ENCODE measurements at regions not wholly inside any gene's neighbourhood (a gene's known extent, or its start where the extent isn't known, plus 50 kb on each side); places are given as distances from the start of the nearest gene placed in this dataset.

DNA sequence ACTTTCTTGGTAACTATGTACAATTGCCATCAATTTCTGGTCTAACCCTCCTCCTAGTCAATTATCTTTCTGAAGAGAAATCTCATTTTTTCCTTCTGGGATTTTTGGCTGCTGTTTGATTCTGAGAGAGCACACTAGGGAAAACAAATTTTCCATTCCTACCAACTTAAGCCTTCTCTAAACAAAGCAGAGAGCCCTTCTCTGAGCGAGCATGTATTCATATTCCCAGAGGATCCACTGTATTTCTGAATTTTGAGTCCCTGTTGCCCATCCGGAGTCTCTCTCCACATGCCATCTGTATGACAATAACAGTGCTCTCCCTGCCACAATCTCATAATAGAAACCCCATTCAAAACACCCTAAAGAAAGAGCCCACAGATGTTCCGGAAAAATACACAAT is 78.5 kb downstream of the MAIP1 start:
- no peak overlapping the region for H3K9ac ChIP-seq (ENCODE audit: low read length)
- H2BK5ac ChIP-seq (ENCODE audit: low read depth, low read length, poor library complexity) = no peak overlapping the region
- no peak overlapping the region for H3K14ac ChIP-seq (ENCODE audit: low read length)
- no peak overlapping the region for H4K91ac ChIP-seq (ENCODE audit: low read depth, low read length)
- H4K8ac ChIP-seq (ENCODE audit: low read depth, low read length) = no peak overlapping the region
- H3K18ac ChIP-seq (ENCODE audit: low read length) = no peak overlapping the region
- no peak overlapping the region for H3K4ac ChIP-seq (ENCODE audit: low read depth, low read length)
- H4K12ac ChIP-seq (ENCODE audit: low read depth, low read length) = no peak overlapping the region
- no peaks in the 10 kb centered on the region for H3K27me3 ChIP-seq (ENCODE audit: insufficient read depth, low read length)
- no peak overlapping the region for H3K27ac ChIP-seq (ENCODE audit: low read depth, low read length)
- DNase-seq = no peak
- no peak overlapping the region for H3K4me2 ChIP-seq (ENCODE audit: low read length)
- peaks cover 0 to 2% of the 10 kb centered on the region in 2 experiments for H3K4me1 ChIP-seq (ENCODE audit: control insufficient read depth in 1 of 2, insufficient read depth in 2 of 2, low read length in 2 of 2)
- no peak overlapping the region for H3K4me3 ChIP-seq (ENCODE audit: low read depth, low read length)
- no peak overlapping the region for H2BK12ac ChIP-seq (ENCODE audit: low read length)
- no peaks in the 10 kb centered on the region for H3K9me3 ChIP-seq (ENCODE audit: insufficient read depth, low read depth, low read length)
- H3K79me2 ChIP-seq (ENCODE audit: control insufficient read depth, insufficient read depth, low read length, poor library complexity) = no peaks in the 10 kb centered on the region
- no peaks in the 10 kb centered on the region for H3K79me1 ChIP-seq (ENCODE audit: low read length)
- no peak overlapping the region for H2AK5ac ChIP-seq (ENCODE audit: low read length)
- no peak overlapping the region for H3K23ac ChIP-seq (ENCODE audit: low read length)
- WGBS (ENCODE audit: extremely low coverage, insufficient coverage, insufficient read length) = no CpG with 5 or more reads among the region's 3 CpGs
- H2BK120ac ChIP-seq (ENCODE audit: insufficient read depth, low read length, poor library complexity) = no peak overlapping the region
- no peak overlapping the region for H2AFZ ChIP-seq (ENCODE audit: insufficient read depth, low read length, poor library complexity)
- no peaks in the 10 kb centered on the region for H3K36me3 ChIP-seq (ENCODE audit: control insufficient read depth in 1 of 2, insufficient read depth in 2 of 2, low read length in 2 of 2)

DNA sequence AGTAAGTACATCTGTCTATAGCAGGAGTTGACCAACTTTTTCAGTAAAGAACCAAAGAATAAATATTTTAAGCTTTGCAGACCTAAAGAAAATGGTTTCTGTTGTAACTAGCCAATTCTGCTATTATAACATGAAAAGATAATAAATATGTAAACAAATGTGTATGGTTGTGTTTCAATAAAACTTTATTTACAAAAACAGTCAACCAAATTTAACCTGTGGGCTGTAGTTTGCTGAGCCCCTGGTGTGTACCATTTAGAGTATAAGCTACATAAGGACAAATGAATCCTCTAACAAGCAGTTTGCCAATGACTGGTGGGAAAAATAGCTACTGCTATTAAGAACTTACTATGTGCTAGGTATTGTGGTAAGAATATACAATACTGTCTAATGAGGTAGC is 79.4 kb downstream of the MAIP1 start:
- peaks cover 0 to 2% of the 10 kb centered on the region in 2 experiments for H3K4me1 ChIP-seq (ENCODE audit: control insufficient read depth in 1 of 2, insufficient read depth in 2 of 2, low read length in 2 of 2)
- no peak overlapping the region for H2AFZ ChIP-seq (ENCODE audit: insufficient read depth, low read length, poor library complexity)
- no peak overlapping the region for H3K27ac ChIP-seq (ENCODE audit: low read depth, low read length)
- H3K18ac ChIP-seq (ENCODE audit: low read length) = no peak overlapping the region
- H3K4me2 ChIP-seq (ENCODE audit: low read length) = no peak overlapping the region
- no peak overlapping the region for H4K91ac ChIP-seq (ENCODE audit: low read depth, low read length)
- no peak overlapping the region for H4K12ac ChIP-seq (ENCODE audit: low read depth, low read length)
- H3K14ac ChIP-seq (ENCODE audit: low read length) = no peak overlapping the region
- H3K9me3 ChIP-seq (ENCODE audit: insufficient read depth, low read depth, low read length) = no peaks in the 10 kb centered on the region
- H2BK5ac ChIP-seq (ENCODE audit: low read depth, low read length, poor library complexity) = no peak overlapping the region
- H3K23ac ChIP-seq (ENCODE audit: low read length) = no peak overlapping the region
- H3K4ac ChIP-seq (ENCODE audit: low read depth, low read length) = no peak overlapping the region
- H3K36me3 ChIP-seq (ENCODE audit: control insufficient read depth in 1 of 2, insufficient read depth in 2 of 2, low read length in 2 of 2) = no peaks in the 10 kb centered on the region
- no peak overlapping the region for H4K8ac ChIP-seq (ENCODE audit: low read depth, low read length)
- H3K4me3 ChIP-seq (ENCODE audit: low read depth, low read length) = no peak overlapping the region
- no peak overlapping the region for H2BK120ac ChIP-seq (ENCODE audit: insufficient read depth, low read length, poor library complexity)
- DNase-seq = no peak
- H3K79me1 ChIP-seq (ENCODE audit: low read length) = no peaks in the 10 kb centered on the region
- no peaks in the 10 kb centered on the region for H3K79me2 ChIP-seq (ENCODE audit: control insufficient read depth, insufficient read depth, low read length, poor library complexity)
- no peak overlapping the region for H2BK12ac ChIP-seq (ENCODE audit: low read length)
- no peak overlapping the region for H3K9ac ChIP-seq (ENCODE audit: low read length)
- H3K27me3 ChIP-seq (ENCODE audit: insufficient read depth, low read length) = no peaks in the 10 kb centered on the region
- no peak overlapping the region for H2AK5ac ChIP-seq (ENCODE audit: low read length)

DNA sequence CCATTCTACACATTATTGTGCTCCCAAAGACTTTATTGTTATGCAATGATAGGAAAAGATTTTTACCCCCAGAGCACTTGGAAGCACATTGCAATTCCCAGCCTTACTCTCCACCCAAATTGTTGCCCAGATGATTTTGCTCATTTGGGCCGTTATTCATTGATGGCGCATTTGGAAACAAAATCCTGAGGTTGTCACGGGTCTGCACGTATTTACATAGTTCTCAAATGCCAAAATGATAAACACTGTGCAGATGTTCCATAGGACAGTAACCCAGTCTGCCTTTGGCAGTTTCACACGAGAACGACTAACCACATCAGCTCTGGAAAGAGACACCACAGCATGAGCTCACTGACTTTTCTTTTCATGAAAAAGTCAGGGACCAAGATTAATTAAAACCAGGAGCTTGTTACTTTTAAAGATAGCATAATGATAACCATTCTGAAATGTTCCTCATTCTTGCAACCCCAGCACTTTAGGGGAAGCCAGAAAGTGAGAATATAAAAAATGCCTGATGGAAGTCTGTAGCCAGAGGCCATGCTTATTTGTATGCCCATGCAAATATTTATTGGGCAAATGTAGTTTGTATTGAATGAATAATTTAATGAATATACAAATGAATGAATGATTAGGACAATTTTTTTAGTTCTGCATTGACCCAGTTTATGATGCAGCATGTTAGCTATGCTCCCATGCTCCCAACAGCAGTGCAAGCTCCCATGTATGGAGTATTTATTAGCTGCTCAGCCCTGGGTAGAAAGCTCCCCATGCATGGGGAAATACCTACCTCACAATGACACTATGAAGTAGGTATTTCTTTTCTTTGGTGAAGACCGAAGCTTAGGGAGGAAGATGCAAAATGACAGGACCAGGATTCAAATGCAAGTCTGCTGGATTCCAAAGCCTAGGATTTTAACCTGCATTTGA is 84.6 kb downstream of the MAIP1 start:
- Histone ChIP-seq H3K14ac (ENCODE audit: low read length) (no peak overlapping the region), H3K18ac (ENCODE audit: low read length) (no peak overlapping the region)

DNA sequence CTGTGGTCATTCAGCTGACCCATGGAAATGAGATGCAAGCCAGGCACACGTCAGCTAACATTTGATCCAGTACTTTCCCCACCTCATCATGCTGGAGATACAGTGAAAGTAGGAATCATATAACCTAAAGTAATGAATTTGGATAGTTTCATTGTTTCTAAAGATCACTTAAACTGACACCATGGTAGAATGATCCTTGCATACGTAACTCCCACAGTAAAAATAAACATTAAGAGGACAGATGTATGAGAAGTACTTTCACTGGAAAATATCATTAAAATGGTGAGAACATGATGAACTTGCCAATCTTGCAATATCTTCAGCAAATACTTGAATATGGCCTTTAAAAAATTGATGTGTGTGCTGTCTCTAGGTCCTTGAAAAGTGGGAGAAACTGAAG is 85.4 kb downstream of the MAIP1 start:
- no peak overlapping the region for H3K23ac ChIP-seq (ENCODE audit: low read length)
- H2BK120ac ChIP-seq (ENCODE audit: insufficient read depth, low read length, poor library complexity) = no peak overlapping the region
- no peak overlapping the region for H4K8ac ChIP-seq (ENCODE audit: low read depth, low read length)
- no peak overlapping the region for H2BK5ac ChIP-seq (ENCODE audit: low read depth, low read length, poor library complexity)
- no peak for DNase-seq
- no peak overlapping the region for H4K12ac ChIP-seq (ENCODE audit: low read depth, low read length)
- no peak overlapping the region for H3K27ac ChIP-seq (ENCODE audit: low read depth, low read length)
- no peak overlapping the region for H2BK12ac ChIP-seq (ENCODE audit: low read length)
- H2AK5ac ChIP-seq (ENCODE audit: low read length) = no peak overlapping the region
- H3K4me3 ChIP-seq (ENCODE audit: low read depth, low read length) = peak overlapping the region; percentile 49
- no peaks in the 10 kb centered on the region for H3K36me3 ChIP-seq (ENCODE audit: control insufficient read depth in 1 of 2, insufficient read depth in 2 of 2, low read length in 2 of 2)
- H3K4ac ChIP-seq (ENCODE audit: low read depth, low read length) = no peak overlapping the region
- H3K9ac ChIP-seq (ENCODE audit: low read length) = no peak overlapping the region
- H3K27me3 ChIP-seq (ENCODE audit: insufficient read depth, low read length) = no peaks in the 10 kb centered on the region
- H3K14ac ChIP-seq (ENCODE audit: low read length) = no peak overlapping the region
- H3K79me1 ChIP-seq (ENCODE audit: low read length) = no peaks in the 10 kb centered on the region
- no peak overlapping the region for H2AFZ ChIP-seq (ENCODE audit: insufficient read depth, low read length, poor library complexity)
- H3K79me2 ChIP-seq (ENCODE audit: control insufficient read depth, insufficient read depth, low read length, poor library complexity) = no peaks in the 10 kb centered on the region
- peaks cover 7% of the 10 kb centered on the region for H3K9me3 ChIP-seq (ENCODE audit: insufficient read depth, low read depth, low read length)
- no peak overlapping the region for H4K91ac ChIP-seq (ENCODE audit: low read depth, low read length)
- peaks cover 0 to 2% of the 10 kb centered on the region in 2 experiments for H3K4me1 ChIP-seq (ENCODE audit: control insufficient read depth in 1 of 2, insufficient read depth in 2 of 2, low read length in 2 of 2)
- H3K4me2 ChIP-seq (ENCODE audit: low read length) = no peak overlapping the region
- no peak overlapping the region for H3K18ac ChIP-seq (ENCODE audit: low read length)
- WGBS (ENCODE audit: extremely low coverage, insufficient coverage, insufficient read length) = no CpG with 5 or more reads among the region's 2 CpGs

More for the DNA sequence above, 84.6 kb downstream of the MAIP1 start:
- no peak overlapping the region for H4K91ac ChIP-seq (ENCODE audit: low read depth, low read length)
- H2BK5ac ChIP-seq (ENCODE audit: low read depth, low read length, poor library complexity) = no peak overlapping the region
- no peak overlapping the region for H4K8ac ChIP-seq (ENCODE audit: low read depth, low read length)
- no peaks in the 10 kb centered on the region for H3K36me3 ChIP-seq (ENCODE audit: control insufficient read depth in 1 of 2, insufficient read depth in 2 of 2, low read length in 2 of 2)
- no peak overlapping the region for H2BK12ac ChIP-seq (ENCODE audit: low read length)
- H2BK120ac ChIP-seq (ENCODE audit: insufficient read depth, low read length, poor library complexity) = no peak overlapping the region
- no peaks in the 10 kb centered on the region for H3K79me1 ChIP-seq (ENCODE audit: low read length)
- WGBS (ENCODE audit: extremely low coverage, insufficient coverage, insufficient read length) = no CpG with 5 or more reads among the region's 7 CpGs
- no peak overlapping the region for H3K23ac ChIP-seq (ENCODE audit: low read length)
- H3K4me3 ChIP-seq (ENCODE audit: low read depth, low read length) = no peak overlapping the region
- H3K4me1 ChIP-seq (ENCODE audit: control insufficient read depth in 1 of 2, insufficient read depth in 2 of 2, low read length in 2 of 2) = peaks cover 0 to 2% of the 10 kb centered on the region in 2 experiments
- H3K9me3 ChIP-seq (ENCODE audit: insufficient read depth, low read depth, low read length) = peaks cover 2% of the 10 kb centered on the region
- no peak overlapping the region for H3K4me2 ChIP-seq (ENCODE audit: low read length)
- H3K27me3 ChIP-seq (ENCODE audit: insufficient read depth, low read length) = no peaks in the 10 kb centered on the region
- no peak for DNase-seq
- no peak overlapping the region for H2AK5ac ChIP-seq (ENCODE audit: low read length)
- H2AFZ ChIP-seq (ENCODE audit: insufficient read depth, low read length, poor library complexity) = no peak overlapping the region
- no peak overlapping the region for H3K9ac ChIP-seq (ENCODE audit: low read length)
- no peak overlapping the region for H3K4ac ChIP-seq (ENCODE audit: low read depth, low read length)
- H3K79me2 ChIP-seq (ENCODE audit: control insufficient read depth, insufficient read depth, low read length, poor library complexity) = no peaks in the 10 kb centered on the region
- no peak overlapping the region for H3K27ac ChIP-seq (ENCODE audit: low read depth, low read length)
- no peak overlapping the region for H4K12ac ChIP-seq (ENCODE audit: low read depth, low read length)
